ENCODE measurements at regions not wholly inside any gene's neighbourhood (a gene's known extent, or its start where the extent isn't known, plus 50 kb on each side); places are given as distances from the start of the nearest gene placed in this dataset.

- Histone ChIP-seq H3K4me1 (no peaks in the 10 kb centered on the region), H3K27ac (no peak overlapping the region), H3K4me3 (no peak overlapping the region), H3K36me3 (no peaks in the 10 kb centered on the region), H3K27me3 (replicated peaks in 1 of 7) (peaks cover 0 to 41% (median 2%) of the 10 kb centered on the region in 7 donors), H3K9me3 (no peaks in the 10 kb centered on the region)
- WGBS, 5 donors, result 69 to 80% (median 77%) methylated on average over 5 to 6 of the region's 6 CpGs
- no peak for TF ChIP-seq POLR2A (IDR thresholded peaks at IDR 0.05)
- TF ChIP-seq, protein P1, sequence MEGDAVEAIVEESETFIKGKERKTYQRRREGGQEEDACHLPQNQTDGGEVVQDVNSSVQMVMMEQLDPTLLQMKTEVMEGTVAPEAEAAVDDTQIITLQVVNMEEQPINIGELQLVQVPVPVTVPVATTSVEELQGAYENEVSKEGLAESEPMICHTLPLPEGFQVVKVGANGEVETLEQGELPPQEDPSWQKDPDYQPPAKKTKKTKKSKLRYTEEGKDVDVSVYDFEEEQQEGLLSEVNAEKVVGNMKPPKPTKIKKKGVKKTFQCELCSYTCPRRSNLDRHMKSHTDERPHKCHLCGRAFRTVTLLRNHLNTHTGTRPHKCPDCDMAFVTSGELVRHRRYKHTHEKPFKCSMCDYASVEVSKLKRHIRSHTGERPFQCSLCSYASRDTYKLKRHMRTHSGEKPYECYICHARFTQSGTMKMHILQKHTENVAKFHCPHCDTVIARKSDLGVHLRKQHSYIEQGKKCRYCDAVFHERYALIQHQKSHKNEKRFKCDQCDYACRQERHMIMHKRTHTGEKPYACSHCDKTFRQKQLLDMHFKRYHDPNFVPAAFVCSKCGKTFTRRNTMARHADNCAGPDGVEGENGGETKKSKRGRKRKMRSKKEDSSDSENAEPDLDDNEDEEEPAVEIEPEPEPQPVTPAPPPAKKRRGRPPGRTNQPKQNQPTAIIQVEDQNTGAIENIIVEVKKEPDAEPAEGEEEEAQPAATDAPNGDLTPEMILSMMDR (IDR thresholded peaks at IDR 0.05 in 8 of 11, conservative IDR thresholded peaks at IDR 0.05 in 3 of 11), result no peak
- no peak for TF ChIP-seq POLR2AphosphoS5 (IDR thresholded peaks at IDR 0.05)
- DNase-seq, result no peak
- intact Hi-C loops (cut with DNase I; ENCODE audit: low total_unique reads), result no loop called here
Observed at GRCh38 chr14:76323331-76324050, 52.4 kb upstream of the ESRRB start.

DNA sequence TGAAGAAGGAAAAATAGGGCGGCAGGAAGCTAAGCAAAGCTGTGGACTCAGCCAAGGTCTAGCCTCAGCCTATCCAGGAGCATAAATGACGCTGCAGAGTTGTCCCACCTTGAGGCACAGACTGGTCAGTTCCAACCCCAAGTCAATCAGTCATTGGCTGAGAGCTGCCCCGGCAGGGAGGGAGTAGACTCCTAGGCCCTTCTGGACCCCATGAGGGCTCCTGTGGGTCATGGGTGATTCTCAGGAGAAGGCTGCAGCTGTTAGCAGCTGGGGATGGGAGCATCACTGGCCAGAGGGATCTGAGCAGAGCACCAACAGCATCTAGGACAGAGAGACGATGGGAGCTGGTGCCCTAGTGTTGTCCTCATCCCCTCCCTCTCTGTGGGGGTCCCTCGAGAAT, 51.8 kb upstream of the ESRRB start:
- Histone ChIP-seq H3K27me3 (replicated peaks in 1 of 7) (peaks cover 0 to 48% (median 9%) of the 10 kb centered on the region in 7 donors), H3K36me3 (no peaks in the 10 kb centered on the region), H3K4me3 (no peak overlapping the region), H3K27ac (no peak overlapping the region), H3K9me3 (no peaks in the 10 kb centered on the region), H3K4me1 (peaks cover 0 to under 1% (median 0%) of the 10 kb centered on the region in 6 donors)
- intact Hi-C loops (cut with DNase I; ENCODE audit: low total_unique reads), result no loop called here
- 71 to 84% (median 75%) methylated on average over 2 to 5 of the region's 5 CpGs for WGBS, 5 donors
- DNase-seq, result no peak
- TF ChIP-seq, protein P1 (IDR thresholded peaks at IDR 0.05 in 8 of 11, conservative IDR thresholded peaks at IDR 0.05 in 3 of 11), result no peak
- TF ChIP-seq POLR2A (IDR thresholded peaks at IDR 0.05) (no peak), POLR2AphosphoS5 (IDR thresholded peaks at IDR 0.05) (no peak)

Measured in spleen (tissue), 11 donors.